IMR-90 (cell line): ENCODE measurements at regions not wholly inside any gene's neighbourhood (a gene's known extent, or its start where the extent isn't known, plus 50 kb on each side); places are given as distances from the start of the nearest gene placed in this dataset.

Experiments
- ATAC-seq: fragments of 200-7000 bp; cut with Tn5 transposase; 2 replicates; pipeline ENCODE4 v1.9.1; 2020; ENCODE audit warnings: low read depth, mild to moderate bottlenecking, moderate library complexity
- BruUV-seq: library from RNA; stranded (reverse); fragments of 400-500 nt; replicated peaks from 2 replicates; lab custom pipeline; 2021; lab: Mats Ljungman, UMichigan
- CTCF ChIA-PET: fragments of 300-600 bp; formaldehyde crosslinking; extraction: SDS; loops from one replicate; lab custom pipeline; 2021; ENCODE audit warnings: antibody characterized with exemption; lab: Yijun Ruan, JAX
- POLR2A ChIA-PET: fragments of 300-600 bp; sonication (Branson Sonifier 250); formaldehyde crosslinking; loops from one replicate; lab custom pipeline; 2022; ENCODE audit warnings: antibody characterized with exemption; ENCODE audit not compliant: unreplicated experiment; lab: Charles Lee
- DNase-seq: peaks from one replicate; pipeline ENCODE4 v3.0.0; 2013
- H2AFZ ChIP-seq: replicated peaks from 2 replicates; pipeline ENCODE3; 2013; ENCODE audit warnings: low read length, mild to moderate bottlenecking; ENCODE audit not compliant: poor library complexity
- H2AK5ac ChIP-seq: 2 replicates; pipeline ENCODE4 v1.6.1; 2013; ENCODE audit warnings: low read depth, low read length, inconsistent platforms
- H2AK9ac ChIP-seq: replicated peaks from 2 replicates; pipeline ENCODE3; 2013; ENCODE audit warnings: mild to moderate bottlenecking, low read depth, low read length, moderate library complexity; ENCODE audit not compliant: poor library complexity
- H2BK120ac ChIP-seq: 2 replicates; pipeline ENCODE4 v1.6.1; 2013; ENCODE audit warnings: low read depth, low read length, inconsistent platforms
- H2BK15ac ChIP-seq: 3 replicates; pipeline ENCODE4 v1.6.1; 2013; ENCODE audit warnings: low read depth, low read length, inconsistent platforms
- H2BK20ac ChIP-seq: 2 replicates; pipeline ENCODE4 v1.6.1; 2013; ENCODE audit warnings: low read depth, mild to moderate bottlenecking, inconsistent platforms, low read length, moderate library complexity
- H2BK5ac ChIP-seq: 2 replicates; pipeline ENCODE4 v1.6.1; 2013; ENCODE audit warnings: mild to moderate bottlenecking, low read depth, low read length, inconsistent platforms; ENCODE audit not compliant: poor library complexity, severe bottlenecking
- H3K14ac ChIP-seq: replicated peaks from 2 replicates; pipeline ENCODE4 v1.6.1; 2013; ENCODE audit warnings: low read depth, low read length, inconsistent platforms
- H3K18ac ChIP-seq: 2 replicates; pipeline ENCODE4 v1.6.1; 2013; ENCODE audit warnings: low read depth, low read length, control low read depth
- H3K23ac ChIP-seq: 2 replicates; pipeline ENCODE4 v1.6.1; 2013; ENCODE audit warnings: low read depth, low read length, inconsistent platforms
- H3K27ac ChIP-seq: 2 replicates; pipeline ENCODE4 v1.5.1; 2013; ENCODE audit warnings: mild to moderate bottlenecking, control low read depth, low read length; ENCODE audit not compliant: insufficient read depth
- H3K27me3 ChIP-seq: 2 replicates; pipeline ENCODE4 v1.6.1; 2013; ENCODE audit warnings: low read length; ENCODE audit not compliant: control insufficient read depth, insufficient read depth
- H3K36me3 ChIP-seq: 2 replicates; pipeline ENCODE4 v1.6.1; 2013; ENCODE audit warnings: low read length, mixed read lengths; ENCODE audit not compliant: control insufficient read depth, insufficient read depth
- H3K4ac ChIP-seq: 2 replicates; pipeline ENCODE4 v1.6.1; 2013; ENCODE audit warnings: low read depth, low read length, inconsistent platforms
- H3K4me1 ChIP-seq: 2 replicates; pipeline ENCODE4 v1.6.1; 2013; ENCODE audit warnings: low read length, mixed read lengths; ENCODE audit not compliant: control insufficient read depth, insufficient read depth
- H3K4me2 ChIP-seq: 2 replicates; pipeline ENCODE4 v1.6.1; 2013; ENCODE audit warnings: low read depth, mild to moderate bottlenecking, control low read depth, low read length, moderate library complexity
- H3K4me3 ChIP-seq: 2 replicates; pipeline ENCODE4 v1.5.1; 2013; ENCODE audit warnings: low read depth, mild to moderate bottlenecking, control low read depth, low read length, moderate library complexity; ENCODE audit not compliant: insufficient read depth
- H3K56ac ChIP-seq: 2 replicates; pipeline ENCODE4 v1.6.1; 2013; ENCODE audit warnings: low read length, inconsistent platforms; ENCODE audit not compliant: insufficient read depth; ENCODE audit errors: extremely low read depth
- H3K79me1 ChIP-seq, 2 experiments: 2 replicates each; pipeline ENCODE4 v1.6.1; 2013; ENCODE audit warnings: low read length in 2 of 2, inconsistent platforms in 1 of 2, low read depth in 1 of 2
- H3K9ac ChIP-seq: 2 replicates; pipeline ENCODE4 v1.6.1; 2013; ENCODE audit warnings: low read depth, low read length, control low read depth
- H3K9me1 ChIP-seq: 2 replicates; pipeline ENCODE4 v1.6.1; 2013; ENCODE audit warnings: low read length, inconsistent platforms; ENCODE audit not compliant: insufficient read depth
- H3K9me3 ChIP-seq: 2 replicates; pipeline ENCODE4 v1.6.1; 2013; ENCODE audit warnings: low read length; ENCODE audit not compliant: control insufficient read depth, insufficient read depth
- H4K20me1 ChIP-seq: 2 replicates; pipeline ENCODE4 v1.6.1; 2013; ENCODE audit warnings: low read length, inconsistent platforms; ENCODE audit not compliant: insufficient read depth
- H4K5ac ChIP-seq: 2 replicates; pipeline ENCODE4 v1.6.1; 2013; ENCODE audit warnings: mild to moderate bottlenecking, low read depth, low read length, control low read depth
- H4K8ac ChIP-seq, 2 experiments: 2 replicates each; pipeline ENCODE4 v1.6.1; 2013; ENCODE audit warnings: low read depth in 2 of 2, low read length in 2 of 2, control low read depth in 1 of 2, inconsistent platforms in 1 of 2
- H4K91ac ChIP-seq: 2 replicates; pipeline ENCODE4 v1.6.1; 2013; ENCODE audit warnings: low read depth, low read length, inconsistent platforms; ENCODE audit not compliant: insufficient read depth
- BHLHE40 ChIP-seq: fragments of 150-350 bp; IDR thresholded peaks from 2 replicates; pipeline ENCODE4 v1.6.1; 2016; ENCODE audit warnings: mild to moderate bottlenecking, low read depth, low read length
- CEBPB ChIP-seq: IDR thresholded peaks from 2 replicates; pipeline ENCODE4 v1.6.1; 2012; ENCODE audit warnings: low read depth, low read length, improper control_type of control experiment
- CHD1 ChIP-seq: IDR thresholded peaks from 2 replicates; pipeline ENCODE4 v1.6.1; 2012; ENCODE audit warnings: low read depth, low read length, improper control_type of control experiment
- FOS ChIP-seq: fragments of 150-350 bp; IDR thresholded peaks from 2 replicates; pipeline ENCODE4 v1.6.1; 2016; ENCODE audit warnings: low read depth, low read length
- MAFK ChIP-seq: IDR thresholded peaks from 2 replicates; pipeline ENCODE4 v1.6.1; 2012; ENCODE audit warnings: low read depth, low read length, improper control_type of control experiment
- MAZ ChIP-seq: IDR thresholded peaks from 2 replicates; pipeline ENCODE4 v1.6.1; 2012; ENCODE audit warnings: low read depth, mild to moderate bottlenecking, low read length, improper control_type of control experiment, moderate library complexity, borderline replicate concordance
- MXI1 ChIP-seq: IDR thresholded peaks from 2 replicates; pipeline ENCODE4 v1.6.1; 2012; ENCODE audit warnings: low read depth, mild to moderate bottlenecking, low read length, moderate library complexity, borderline replicate concordance
- NFE2L2 ChIP-seq: fragments of 150-350 bp; IDR thresholded peaks from 2 replicates; pipeline ENCODE4 v1.6.1; 2016; ENCODE audit warnings: low read depth, mild to moderate bottlenecking, low read length
- POLR2A ChIP-seq: IDR thresholded peaks from 2 replicates; pipeline ENCODE4 v1.6.1; 2012; ENCODE audit warnings: mild to moderate bottlenecking, low read depth, low read length
- RAD21 ChIP-seq: IDR thresholded peaks from 2 replicates; pipeline ENCODE4 v1.6.1; 2012; ENCODE audit warnings: low read length, improper control_type of control experiment
- RCOR1 ChIP-seq: IDR thresholded peaks from 2 replicates; pipeline ENCODE4 v1.6.1; 2012; ENCODE audit warnings: mild to moderate bottlenecking, low read length, improper control_type of control experiment; ENCODE audit not compliant: insufficient replicate concordance
- RFX5 ChIP-seq: IDR thresholded peaks from 2 replicates; pipeline ENCODE4 v1.8.0; 2012; ENCODE audit warnings: low read depth, mild to moderate bottlenecking, low read length, moderate library complexity
- SMC3 ChIP-seq: fragments of 150-350 bp; IDR thresholded peaks from 2 replicates; pipeline ENCODE4 v1.6.1; 2016; ENCODE audit warnings: low read depth, mild to moderate bottlenecking, antibody characterized with exemption, low read length, moderate library complexity
- WGBS, 2 experiments: methylation state at CpG; one replicate each; pipeline versions ENCODE4 v1.1.5 to v1.1.7; 2013; ENCODE audit warnings: missing lambda C conversion rate in 2 of 2; ENCODE audit not compliant: insufficient read length in 1 of 2; ENCODE audit errors: extremely low coverage in 2 of 2; 5-methylcytosine and 5-hydroxymethylcytosine counted together
- dilution Hi-C: fragments of 300-500 bp; cut with HindIII; formaldehyde crosslinking; loops from one replicate; pipeline ENCODE4 v1.14.3; 2018; ENCODE audit warnings: low sequenced_read_pairs; ENCODE audit not compliant: unreplicated experiment
- in situ Hi-C: fragments of 300-500 bp; cut with MboI; formaldehyde crosslinking; loops from 3 replicates; pipeline ENCODE4 v1.14.3; 2019; ENCODE audit warnings: low sequenced_read_pairs, inconsistent platforms, mixed read lengths
- intact Hi-C: fragments of 100-400 bp; cut with micrococcal nuclease; formaldehyde crosslinking; loops from 2 replicates; pipeline ENCODE4 v1.10.0; 2022
- TF ChIP-seq, protein P1 (sequence below): fragments of 150-350 bp; IDR thresholded peaks from 2 replicates; pipeline ENCODE4 v1.6.1; 2017; ENCODE audit warnings: mild to moderate bottlenecking, antibody characterized with exemption, low read length, low read depth
- TF ChIP-seq, protein P2 (sequence below): conservative IDR thresholded peaks from 2 replicates; pipeline ENCODE4 v1.5.1; 2012; ENCODE audit warnings: mild to moderate bottlenecking, low read depth, low read length, improper control_type of control experiment
- TF ChIP-seq, protein P3 (sequence below): fragments of 150-350 bp; IDR thresholded peaks from 2 replicates; pipeline ENCODE4 v1.6.1; 2016; ENCODE audit warnings: low read depth, mild to moderate bottlenecking, low read length, moderate library complexity, borderline replicate concordance

DNA sequence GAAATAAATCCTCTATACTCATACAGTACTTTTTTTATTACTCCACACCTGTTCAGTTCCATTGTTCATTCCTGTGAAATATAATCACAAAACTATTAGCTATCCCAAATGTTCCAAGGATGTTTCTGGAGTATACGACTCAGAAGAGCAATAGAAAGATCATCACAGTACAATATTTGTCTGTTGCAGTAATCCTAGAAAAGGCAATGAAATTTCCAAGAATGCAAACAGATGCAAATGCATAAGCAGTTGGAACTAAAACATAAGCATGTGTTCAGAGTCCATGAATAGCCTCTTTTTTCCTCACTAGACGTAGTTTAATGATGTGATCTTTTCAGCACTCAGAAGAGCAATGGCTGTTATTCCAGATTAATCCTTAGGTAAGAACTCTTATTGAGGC lies 55.2 kb downstream of the RTL3 start:
- H3K4me2 ChIP-seq: no peak overlapping the region
- H3K9me1 ChIP-seq: no peaks in the 10 kb centered on the region
- no peak overlapping the region for H4K91ac ChIP-seq
- ATAC-seq (no peak), DNase-seq (no peak)
- no peaks in the 10 kb centered on the region for H3K79me1 ChIP-seq
- no peak overlapping the region for H3K4me3 ChIP-seq
- H4K5ac ChIP-seq: no peak overlapping the region
- no peak overlapping the region for H3K56ac ChIP-seq
- no peaks in the 10 kb centered on the region for H3K36me3 ChIP-seq
- no peak overlapping the region for H2AK9ac ChIP-seq
- dilution Hi-C loops (no loop called here), in situ Hi-C loops (no loop called here), intact Hi-C loops (loop anchor here (10.0 kb wide), 1 partner anchor 61 kb away; no protein-coding TSS in a partner anchor)
- H3K4me1 ChIP-seq: no peaks in the 10 kb centered on the region
- no peak overlapping the region for H3K9ac ChIP-seq
- H4K20me1 ChIP-seq: no peaks in the 10 kb centered on the region
- H2BK15ac ChIP-seq: no peak overlapping the region
- no peaks in the 10 kb centered on the region for H3K9me3 ChIP-seq
- ChIA-PET POLR2A (no interaction called here), CTCF (no interaction called here)
- WGBS, 2 experiments: no CpG with 5 or more reads among the region's 2 CpGs
- H3K27ac ChIP-seq: no peak overlapping the region
- no peak overlapping the region for H2BK5ac ChIP-seq
- H3K14ac ChIP-seq: no peak overlapping the region
- H4K8ac ChIP-seq: no peak overlapping the region
- H2BK120ac ChIP-seq: no peak overlapping the region
- H2AK5ac ChIP-seq: no peak overlapping the region
- TF ChIP-seq MXI1 (no peak), FOS (no peak), BHLHE40 (no peak), RFX5 (no peak), SMC3 (no peak), CEBPB (no peak), MAZ (no peak), CHD1 (no peak), RCOR1 (no peak), NFE2L2 (no peak), POLR2A (no peak), RAD21 (no peak), MAFK (no peak)
- TF ChIP-seq, protein P1, sequence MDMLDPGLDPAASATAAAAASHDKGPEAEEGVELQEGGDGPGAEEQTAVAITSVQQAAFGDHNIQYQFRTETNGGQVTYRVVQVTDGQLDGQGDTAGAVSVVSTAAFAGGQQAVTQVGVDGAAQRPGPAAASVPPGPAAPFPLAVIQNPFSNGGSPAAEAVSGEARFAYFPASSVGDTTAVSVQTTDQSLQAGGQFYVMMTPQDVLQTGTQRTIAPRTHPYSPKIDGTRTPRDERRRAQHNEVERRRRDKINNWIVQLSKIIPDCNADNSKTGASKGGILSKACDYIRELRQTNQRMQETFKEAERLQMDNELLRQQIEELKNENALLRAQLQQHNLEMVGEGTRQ: no peak
- TF ChIP-seq, protein P2, sequence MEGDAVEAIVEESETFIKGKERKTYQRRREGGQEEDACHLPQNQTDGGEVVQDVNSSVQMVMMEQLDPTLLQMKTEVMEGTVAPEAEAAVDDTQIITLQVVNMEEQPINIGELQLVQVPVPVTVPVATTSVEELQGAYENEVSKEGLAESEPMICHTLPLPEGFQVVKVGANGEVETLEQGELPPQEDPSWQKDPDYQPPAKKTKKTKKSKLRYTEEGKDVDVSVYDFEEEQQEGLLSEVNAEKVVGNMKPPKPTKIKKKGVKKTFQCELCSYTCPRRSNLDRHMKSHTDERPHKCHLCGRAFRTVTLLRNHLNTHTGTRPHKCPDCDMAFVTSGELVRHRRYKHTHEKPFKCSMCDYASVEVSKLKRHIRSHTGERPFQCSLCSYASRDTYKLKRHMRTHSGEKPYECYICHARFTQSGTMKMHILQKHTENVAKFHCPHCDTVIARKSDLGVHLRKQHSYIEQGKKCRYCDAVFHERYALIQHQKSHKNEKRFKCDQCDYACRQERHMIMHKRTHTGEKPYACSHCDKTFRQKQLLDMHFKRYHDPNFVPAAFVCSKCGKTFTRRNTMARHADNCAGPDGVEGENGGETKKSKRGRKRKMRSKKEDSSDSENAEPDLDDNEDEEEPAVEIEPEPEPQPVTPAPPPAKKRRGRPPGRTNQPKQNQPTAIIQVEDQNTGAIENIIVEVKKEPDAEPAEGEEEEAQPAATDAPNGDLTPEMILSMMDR: no peak
- TF ChIP-seq, protein P3, sequence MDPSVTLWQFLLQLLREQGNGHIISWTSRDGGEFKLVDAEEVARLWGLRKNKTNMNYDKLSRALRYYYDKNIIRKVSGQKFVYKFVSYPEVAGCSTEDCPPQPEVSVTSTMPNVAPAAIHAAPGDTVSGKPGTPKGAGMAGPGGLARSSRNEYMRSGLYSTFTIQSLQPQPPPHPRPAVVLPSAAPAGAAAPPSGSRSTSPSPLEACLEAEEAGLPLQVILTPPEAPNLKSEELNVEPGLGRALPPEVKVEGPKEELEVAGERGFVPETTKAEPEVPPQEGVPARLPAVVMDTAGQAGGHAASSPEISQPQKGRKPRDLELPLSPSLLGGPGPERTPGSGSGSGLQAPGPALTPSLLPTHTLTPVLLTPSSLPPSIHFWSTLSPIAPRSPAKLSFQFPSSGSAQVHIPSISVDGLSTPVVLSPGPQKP: no peak
- H3K4ac ChIP-seq: no peak overlapping the region
- H2BK20ac ChIP-seq: no peak overlapping the region
- no peak overlapping the region for H2AFZ ChIP-seq
- no peak overlapping the region for H3K23ac ChIP-seq
- H3K27me3 ChIP-seq: no peaks in the 10 kb centered on the region
- BruUV-seq: no TSS peak
- H3K18ac ChIP-seq: no peak overlapping the region
